ENCODE measurements at regions not wholly inside any gene's neighbourhood (a gene's known extent, or its start where the extent isn't known, plus 50 kb on each side); places are given as distances from the start of the nearest gene placed in this dataset.

DNA sequence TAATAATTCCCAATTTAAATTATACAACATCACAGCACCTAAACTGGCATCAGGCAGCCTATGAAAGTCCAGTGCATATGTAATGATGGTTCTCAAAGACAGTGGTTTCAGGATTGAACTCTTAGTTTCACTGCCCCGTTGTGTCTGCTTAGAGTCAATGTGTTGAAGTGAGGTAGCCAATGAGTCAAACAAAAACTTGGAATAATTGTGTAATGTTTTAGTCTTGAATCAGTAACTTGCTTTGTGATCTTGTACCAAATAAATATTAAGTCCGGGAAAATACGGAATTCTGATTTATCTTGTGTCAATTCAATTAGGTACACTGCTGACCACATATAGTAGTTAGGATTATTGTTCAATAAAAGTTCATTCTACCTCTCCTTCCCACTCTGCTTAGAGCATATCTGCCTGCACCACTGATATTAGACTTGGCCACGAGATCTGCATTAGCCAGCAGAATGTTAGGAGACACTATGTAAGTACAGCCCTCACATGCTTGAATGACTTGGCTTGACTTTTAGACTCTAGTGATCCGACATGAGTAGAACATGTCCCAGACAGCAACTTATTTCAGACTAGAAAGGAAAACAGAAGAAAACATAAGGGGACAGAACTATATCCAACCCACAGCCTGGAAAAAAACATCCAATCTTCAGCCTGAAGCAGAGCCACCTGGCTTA, 441.5 kb upstream of the PTGER4 start:
- no peak overlapping the region for H3K4me3 Mint-ChIP-seq
- Histone ChIP-seq H3K4me1 (ENCODE audit: control insufficient read depth in 1 of 2, extremely low read depth in 1 of 2, insufficient read depth in 2 of 2, low read length in 2 of 2) (no peaks in the 10 kb centered on the region), H3K36me3 (ENCODE audit: control insufficient read depth in 2 of 2, extremely low read depth in 1 of 2, insufficient read depth in 1 of 2, low read length in 1 of 2) (no peaks in the 10 kb centered on the region), H3K27me3 (replicated peaks in 1 of 2; ENCODE audit: control insufficient read depth in 2 of 2, extremely low read depth in 1 of 2, insufficient read depth in 2 of 2, low read length in 1 of 2) (no peaks in the 10 kb centered on the region), H3K27ac (ENCODE audit: low read length) (no peak overlapping the region), H3K9me3 (no peaks in the 10 kb centered on the region), H3K4me3 (ENCODE audit: control insufficient read depth in 1 of 2, extremely low read depth in 1 of 2, low read length in 1 of 2) (no peak overlapping the region)
- no peaks in the 10 kb centered on the region for H3K27me3 Mint-ChIP-seq
- CTCF ChIA-PET: no interaction called here
- H3K9me3 Mint-ChIP-seq: peaks cover 4 to 10% (median 5%) of the 10 kb centered on the region in 3 donors
- 82% methylated on average over 2 of the region's 5 CpGs for WGBS (ENCODE audit: insufficient coverage)
- no peak for DNase-seq
- no peaks in the 10 kb centered on the region for H3K4me1 Mint-ChIP-seq
- ATAC-seq (replicated peaks in 1 of 4): no peak
- POLR2A ChIA-PET: no interaction called here
- no peak overlapping the region for H3K27ac Mint-ChIP-seq
- peaks cover 6% of the 10 kb centered on the region for H3K36me3 Mint-ChIP-seq

DNA sequence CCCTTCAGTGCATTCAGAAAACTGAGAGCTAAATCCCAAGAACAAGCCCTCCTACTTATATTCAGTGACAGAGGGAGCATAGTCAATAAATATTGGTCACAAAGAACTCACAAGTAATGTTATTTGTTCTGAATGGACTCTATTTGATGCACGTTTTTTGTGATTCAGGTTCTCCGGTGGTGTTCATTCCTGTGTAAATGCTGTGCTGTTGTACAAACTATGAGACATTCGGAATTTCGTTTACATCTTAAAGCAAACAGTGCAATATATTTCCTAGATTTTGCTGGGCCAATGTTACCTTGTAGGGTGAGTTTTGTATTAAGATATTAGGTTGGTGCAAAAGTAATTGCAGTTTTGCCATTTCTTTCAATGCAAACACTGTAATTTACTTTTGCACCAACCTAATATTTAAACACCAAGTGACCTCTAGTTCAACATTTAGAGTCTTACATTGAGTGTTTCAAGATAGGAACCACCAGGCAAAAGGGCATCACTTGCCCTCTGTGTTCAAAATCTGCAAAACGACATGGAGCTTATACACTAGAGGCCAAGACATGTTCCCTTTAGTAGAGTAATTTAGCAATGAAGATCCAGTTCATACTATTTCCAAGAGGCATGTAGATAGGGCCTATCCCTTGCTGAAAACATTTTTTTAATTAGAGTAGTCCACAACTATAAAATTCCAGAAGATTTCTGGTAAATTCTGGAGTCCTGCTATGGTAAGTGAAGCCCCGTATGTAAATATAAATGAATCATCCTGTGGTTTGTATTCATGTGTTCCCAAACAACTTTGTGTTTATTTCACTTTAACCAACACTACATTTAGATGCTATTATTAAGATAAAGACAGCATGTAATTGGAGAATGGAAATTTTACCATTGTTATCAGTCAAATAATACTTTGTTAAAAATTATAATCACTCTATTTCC, 444.0 kb upstream of the PTGER4 start:
- Histone ChIP-seq H3K4me1 (ENCODE audit: control insufficient read depth in 1 of 2, extremely low read depth in 1 of 2, insufficient read depth in 2 of 2, low read length in 2 of 2) (no peaks in the 10 kb centered on the region), H3K27ac (ENCODE audit: low read length) (no peak overlapping the region), H3K27me3 (replicated peaks in 1 of 2; ENCODE audit: control insufficient read depth in 2 of 2, extremely low read depth in 1 of 2, insufficient read depth in 2 of 2, low read length in 1 of 2) (no peaks in the 10 kb centered on the region), H3K36me3 (ENCODE audit: control insufficient read depth in 2 of 2, extremely low read depth in 1 of 2, insufficient read depth in 1 of 2, low read length in 1 of 2) (no peaks in the 10 kb centered on the region), H3K9me3 (no peaks in the 10 kb centered on the region), H3K4me3 (ENCODE audit: control insufficient read depth in 1 of 2, extremely low read depth in 1 of 2, low read length in 1 of 2) (no peak overlapping the region)
- ATAC-seq (replicated peaks in 1 of 4) (no peak), DNase-seq (no peak)
- peaks cover 2 to 9% (median 4%) of the 10 kb centered on the region in 3 donors for H3K9me3 Mint-ChIP-seq
- H3K4me3 Mint-ChIP-seq: no peak overlapping the region
- 96% methylated on average over 3 of the region's 6 CpGs for WGBS (ENCODE audit: insufficient coverage)
- H3K36me3 Mint-ChIP-seq: peaks cover 2% of the 10 kb centered on the region
- no peak overlapping the region for H3K27ac Mint-ChIP-seq
- POLR2A ChIA-PET: no interaction called here
- no peaks in the 10 kb centered on the region for H3K4me1 Mint-ChIP-seq
- no peaks in the 10 kb centered on the region for H3K27me3 Mint-ChIP-seq
- CTCF ChIA-PET: no interaction called here

DNA sequence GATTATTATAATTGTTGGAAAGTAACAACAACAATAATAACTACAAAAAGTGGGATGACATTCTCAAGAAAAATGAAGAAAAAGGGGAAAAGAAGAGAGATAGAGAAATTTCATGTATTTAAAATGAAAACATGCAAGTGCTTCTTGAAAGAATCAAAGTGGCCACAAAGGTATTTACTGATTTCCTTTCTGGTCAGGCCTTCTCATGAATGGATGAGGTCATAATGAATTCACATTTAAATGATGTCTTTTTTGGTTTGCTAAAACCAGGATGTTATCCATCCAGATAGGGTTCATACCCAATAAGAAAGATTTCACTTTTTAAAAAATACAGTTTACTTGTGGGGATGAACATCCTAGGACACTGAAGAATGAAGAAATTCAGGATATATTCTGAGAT, 446.4 kb upstream of the PTGER4 start:
- no peaks in the 10 kb centered on the region for H3K27me3 Mint-ChIP-seq

DNA sequence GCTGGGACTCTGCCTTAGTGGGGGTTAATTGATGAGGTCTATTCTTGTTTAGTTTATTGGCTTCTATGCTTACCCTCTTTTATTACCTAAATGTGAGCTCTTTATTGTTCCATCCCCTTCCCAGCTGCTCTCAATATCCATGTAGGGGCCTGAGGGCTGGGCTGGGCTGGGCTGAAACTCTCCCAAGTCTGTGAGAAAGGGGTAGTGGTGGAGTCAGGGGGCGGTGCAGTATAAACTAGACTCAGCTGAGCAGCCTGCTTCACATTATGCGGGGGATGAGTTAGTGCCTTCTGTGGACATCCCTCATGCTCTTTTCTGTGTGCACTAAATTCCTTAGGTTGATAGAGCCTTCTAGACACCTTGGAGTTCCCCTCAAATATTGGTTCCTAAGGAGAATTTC, 451.8 kb upstream of the PTGER4 start:
- WGBS (ENCODE audit: insufficient coverage): 100% methylated on average over 2 of the region's 2 CpGs
- Histone ChIP-seq H3K27me3 (replicated peaks in 1 of 2; ENCODE audit: control insufficient read depth in 2 of 2, extremely low read depth in 1 of 2, insufficient read depth in 2 of 2, low read length in 1 of 2) (no peaks in the 10 kb centered on the region), H3K27ac (ENCODE audit: low read length) (no peak overlapping the region), H3K4me3 (ENCODE audit: control insufficient read depth in 1 of 2, extremely low read depth in 1 of 2, low read length in 1 of 2) (no peak overlapping the region), H3K9me3 (no peaks in the 10 kb centered on the region), H3K36me3 (ENCODE audit: control insufficient read depth in 2 of 2, extremely low read depth in 1 of 2, insufficient read depth in 1 of 2, low read length in 1 of 2) (no peaks in the 10 kb centered on the region), H3K4me1 (ENCODE audit: control insufficient read depth in 1 of 2, extremely low read depth in 1 of 2, insufficient read depth in 2 of 2, low read length in 2 of 2) (no peaks in the 10 kb centered on the region)
- CTCF ChIA-PET: interaction anchor here in 1 of 2 donors (0.6 kb wide), 1 partner anchor 515 kb away, joined by 4 read pairs; no protein-coding TSS in a partner anchor
- ATAC-seq (replicated peaks in 1 of 4) (no peak), DNase-seq (no peak)
- POLR2A ChIA-PET: interaction anchor here in 1 of 2 donors (0.6 kb wide), 1 partner anchor 303 kb away, joined by 6 read pairs; no protein-coding TSS in a partner anchor
- no peak overlapping the region for H3K4me3 Mint-ChIP-seq
- H3K9me3 Mint-ChIP-seq: no peaks in the 10 kb centered on the region
- H3K36me3 Mint-ChIP-seq: no peaks in the 10 kb centered on the region
- H3K27ac Mint-ChIP-seq: no peak overlapping the region
- H3K4me1 Mint-ChIP-seq: peaks cover 9 to 10% (median 10%) of the 10 kb centered on the region in 3 donors
- H3K27me3 Mint-ChIP-seq: peaks cover 0 to 4% of the 10 kb centered on the region in 2 donors

More for the DNA sequence above, 446.4 kb upstream of the PTGER4 start:
- Mint-ChIP-seq H3K9me3 (no peaks in the 10 kb centered on the region), H3K4me3 (no peak overlapping the region), H3K4me1 (no peaks in the 10 kb centered on the region), H3K36me3 (no peaks in the 10 kb centered on the region), H3K27ac (no peak overlapping the region)
- CTCF ChIA-PET: no interaction called here
- ATAC-seq (replicated peaks in 1 of 4) (no peak), DNase-seq (no peak)
- no peaks in the 10 kb centered on the region for H3K9me3 ChIP-seq
- H3K36me3 ChIP-seq (ENCODE audit: control insufficient read depth in 2 of 2, extremely low read depth in 1 of 2, insufficient read depth in 1 of 2, low read length in 1 of 2): no peaks in the 10 kb centered on the region
- no peaks in the 10 kb centered on the region for H3K27me3 ChIP-seq (replicated peaks in 1 of 2; ENCODE audit: control insufficient read depth in 2 of 2, extremely low read depth in 1 of 2, insufficient read depth in 2 of 2, low read length in 1 of 2)
- H3K27ac ChIP-seq (ENCODE audit: low read length): no peak overlapping the region
- H3K4me3 ChIP-seq (ENCODE audit: control insufficient read depth in 1 of 2, extremely low read depth in 1 of 2, low read length in 1 of 2): no peak overlapping the region
- H3K4me1 ChIP-seq (ENCODE audit: control insufficient read depth in 1 of 2, extremely low read depth in 1 of 2, insufficient read depth in 2 of 2, low read length in 2 of 2): no peaks in the 10 kb centered on the region
- POLR2A ChIA-PET: no interaction called here

DNA sequence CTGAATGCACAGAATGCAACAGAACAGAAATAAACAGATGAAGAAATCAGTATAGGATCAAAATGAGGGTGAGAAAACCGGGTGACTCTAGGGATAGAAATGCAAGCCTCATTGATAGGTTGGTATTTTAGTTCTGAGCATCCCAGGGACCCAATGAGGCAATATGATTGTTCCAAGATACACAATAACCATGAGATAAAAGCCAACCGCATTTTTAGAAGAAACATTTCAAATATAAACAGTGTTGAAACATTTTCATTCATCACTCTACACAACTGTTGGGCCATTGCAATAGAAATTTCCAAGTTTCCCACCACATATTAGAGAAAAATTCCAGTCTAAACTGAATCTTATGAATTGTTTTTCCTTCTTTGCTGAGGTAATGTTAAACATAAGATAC, 452.3 kb upstream of the PTGER4 start:
- Histone ChIP-seq H3K36me3 (ENCODE audit: control insufficient read depth in 2 of 2, extremely low read depth in 1 of 2, insufficient read depth in 1 of 2, low read length in 1 of 2) (no peaks in the 10 kb centered on the region), H3K4me1 (ENCODE audit: control insufficient read depth in 1 of 2, extremely low read depth in 1 of 2, insufficient read depth in 2 of 2, low read length in 2 of 2) (no peaks in the 10 kb centered on the region), H3K9me3 (no peaks in the 10 kb centered on the region), H3K27me3 (replicated peaks in 1 of 2; ENCODE audit: control insufficient read depth in 2 of 2, extremely low read depth in 1 of 2, insufficient read depth in 2 of 2, low read length in 1 of 2) (no peaks in the 10 kb centered on the region), H3K27ac (ENCODE audit: low read length) (no peak overlapping the region), H3K4me3 (ENCODE audit: control insufficient read depth in 1 of 2, extremely low read depth in 1 of 2, low read length in 1 of 2) (no peak overlapping the region)
- H3K9me3 Mint-ChIP-seq: no peaks in the 10 kb centered on the region
- H3K27ac Mint-ChIP-seq: no peak overlapping the region
- POLR2A ChIA-PET: no interaction called here
- WGBS (ENCODE audit: insufficient coverage): no CpG with 5 or more reads among the region's 2 CpGs
- peaks cover 9 to 10% (median 10%) of the 10 kb centered on the region in 3 donors for H3K4me1 Mint-ChIP-seq
- no peaks in the 10 kb centered on the region for H3K36me3 Mint-ChIP-seq
- no peak for DNase-seq
- CTCF ChIA-PET: interaction anchor here in 1 of 2 donors (0.6 kb wide), 1 partner anchor 515 kb away, joined by 4 read pairs; no protein-coding TSS in a partner anchor
- H3K27me3 Mint-ChIP-seq: peaks cover 0 to 4% of the 10 kb centered on the region in 2 donors
- H3K4me3 Mint-ChIP-seq: no peak overlapping the region
- no peak for ATAC-seq (replicated peaks in 1 of 4)

DNA sequence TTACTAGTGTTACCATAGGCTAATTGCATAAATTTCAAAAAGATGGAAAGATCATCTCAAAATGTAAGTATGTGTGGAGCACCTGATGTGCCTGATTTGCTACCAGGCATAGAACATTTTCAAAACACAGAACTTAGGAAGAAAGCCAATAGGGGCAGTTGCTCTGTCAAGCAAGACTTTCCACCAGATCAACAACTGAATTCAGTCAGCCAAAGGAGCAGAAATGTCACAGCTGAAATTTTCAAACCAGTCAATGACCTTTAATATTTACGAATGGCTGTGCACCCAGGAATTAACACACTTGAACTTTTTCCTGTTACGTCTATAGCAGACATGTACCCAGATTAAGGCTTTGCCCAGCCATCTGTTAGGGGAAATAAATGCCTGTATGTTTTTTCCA, 452.8 kb upstream of the PTGER4 start:
- POLR2A ChIA-PET: no interaction called here

More for the DNA sequence above, 452.8 kb upstream of the PTGER4 start:
- DNase-seq (no peak), ATAC-seq (replicated peaks in 1 of 4) (no peak)
- H3K4me3 ChIP-seq (ENCODE audit: control insufficient read depth in 1 of 2, extremely low read depth in 1 of 2, low read length in 1 of 2): no peak overlapping the region
- Mint-ChIP-seq H3K4me3 (no peak overlapping the region), H3K27me3 (peaks cover 0 to 4% of the 10 kb centered on the region in 2 donors), H3K9me3 (no peaks in the 10 kb centered on the region), H3K36me3 (no peaks in the 10 kb centered on the region), H3K27ac (no peak overlapping the region), H3K4me1 (peaks cover 9 to 10% (median 10%) of the 10 kb centered on the region in 3 donors)
- no peaks in the 10 kb centered on the region for H3K27me3 ChIP-seq (replicated peaks in 1 of 2; ENCODE audit: control insufficient read depth in 2 of 2, extremely low read depth in 1 of 2, insufficient read depth in 2 of 2, low read length in 1 of 2)
- H3K9me3 ChIP-seq: no peaks in the 10 kb centered on the region
- no peaks in the 10 kb centered on the region for H3K36me3 ChIP-seq (ENCODE audit: control insufficient read depth in 2 of 2, extremely low read depth in 1 of 2, insufficient read depth in 1 of 2, low read length in 1 of 2)
- WGBS (ENCODE audit: insufficient coverage): no CpG with 5 or more reads among the region's 2 CpGs
- CTCF ChIA-PET: interaction anchor here in 1 of 2 donors (0.7 kb wide), 1 partner anchor 134 kb away, joined by 3 read pairs; no protein-coding TSS in a partner anchor
- no peaks in the 10 kb centered on the region for H3K4me1 ChIP-seq (ENCODE audit: control insufficient read depth in 1 of 2, extremely low read depth in 1 of 2, insufficient read depth in 2 of 2, low read length in 2 of 2)
- H3K27ac ChIP-seq (ENCODE audit: low read length): no peak overlapping the region

All from T-cell (primary cell).